LNCAP (cell line): ENCODE measurements at regions not wholly inside any gene's neighbourhood (a gene's known extent, or its start where the extent isn't known, plus 50 kb on each side); places are given as distances from the start of the nearest gene placed in this dataset.

Experiments
- TF ChIP-seq, protein P1 (sequence below): fragments of 450-650 bp; IDR thresholded peaks from 2 replicates; pipeline ENCODE4 v1.5.1; 2017; ENCODE audit warnings: mild to moderate bottlenecking

DNA sequence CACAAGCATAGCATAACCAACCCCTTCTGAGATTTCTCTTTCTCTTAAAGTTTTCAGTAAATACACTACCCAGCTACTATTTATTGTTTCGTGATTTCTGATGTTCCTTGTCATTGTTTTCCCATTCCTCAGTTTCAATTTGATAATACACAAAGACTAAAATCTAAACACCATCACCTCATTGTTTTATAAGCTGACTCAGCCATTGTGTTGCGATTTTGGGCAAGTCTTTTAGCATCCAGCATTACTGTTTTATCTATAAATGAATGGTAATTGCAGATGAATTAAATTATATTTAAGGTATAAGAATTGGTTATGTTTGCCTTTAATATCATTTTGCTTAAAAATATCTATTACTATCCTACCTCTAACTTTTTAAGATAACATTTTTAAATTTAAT, 1308.5 kb downstream of the PLA2G4A start:
- TF ChIP-seq, protein P1, sequence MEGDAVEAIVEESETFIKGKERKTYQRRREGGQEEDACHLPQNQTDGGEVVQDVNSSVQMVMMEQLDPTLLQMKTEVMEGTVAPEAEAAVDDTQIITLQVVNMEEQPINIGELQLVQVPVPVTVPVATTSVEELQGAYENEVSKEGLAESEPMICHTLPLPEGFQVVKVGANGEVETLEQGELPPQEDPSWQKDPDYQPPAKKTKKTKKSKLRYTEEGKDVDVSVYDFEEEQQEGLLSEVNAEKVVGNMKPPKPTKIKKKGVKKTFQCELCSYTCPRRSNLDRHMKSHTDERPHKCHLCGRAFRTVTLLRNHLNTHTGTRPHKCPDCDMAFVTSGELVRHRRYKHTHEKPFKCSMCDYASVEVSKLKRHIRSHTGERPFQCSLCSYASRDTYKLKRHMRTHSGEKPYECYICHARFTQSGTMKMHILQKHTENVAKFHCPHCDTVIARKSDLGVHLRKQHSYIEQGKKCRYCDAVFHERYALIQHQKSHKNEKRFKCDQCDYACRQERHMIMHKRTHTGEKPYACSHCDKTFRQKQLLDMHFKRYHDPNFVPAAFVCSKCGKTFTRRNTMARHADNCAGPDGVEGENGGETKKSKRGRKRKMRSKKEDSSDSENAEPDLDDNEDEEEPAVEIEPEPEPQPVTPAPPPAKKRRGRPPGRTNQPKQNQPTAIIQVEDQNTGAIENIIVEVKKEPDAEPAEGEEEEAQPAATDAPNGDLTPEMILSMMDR = no peak

DNA sequence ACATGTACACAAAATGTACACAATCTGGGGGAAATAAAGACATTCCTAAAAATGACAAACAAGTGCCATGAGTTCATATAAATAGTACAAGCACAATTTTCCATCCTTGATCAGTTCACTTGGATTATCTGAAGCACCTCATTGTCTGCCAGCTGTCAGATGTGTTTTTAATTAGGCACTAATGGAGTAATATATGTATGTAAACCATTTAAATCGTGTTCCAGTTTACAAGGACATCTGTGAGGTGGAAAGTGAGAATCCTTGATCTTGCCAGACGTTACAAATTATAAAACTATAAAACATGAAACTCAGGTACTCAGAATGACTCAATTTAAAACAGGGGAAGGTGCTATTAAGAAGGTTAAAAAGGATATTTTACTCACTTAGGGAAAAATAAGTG, 1312.2 kb downstream of the PLA2G4A start:
- TF ChIP-seq, protein P1 = no peak

DNA sequence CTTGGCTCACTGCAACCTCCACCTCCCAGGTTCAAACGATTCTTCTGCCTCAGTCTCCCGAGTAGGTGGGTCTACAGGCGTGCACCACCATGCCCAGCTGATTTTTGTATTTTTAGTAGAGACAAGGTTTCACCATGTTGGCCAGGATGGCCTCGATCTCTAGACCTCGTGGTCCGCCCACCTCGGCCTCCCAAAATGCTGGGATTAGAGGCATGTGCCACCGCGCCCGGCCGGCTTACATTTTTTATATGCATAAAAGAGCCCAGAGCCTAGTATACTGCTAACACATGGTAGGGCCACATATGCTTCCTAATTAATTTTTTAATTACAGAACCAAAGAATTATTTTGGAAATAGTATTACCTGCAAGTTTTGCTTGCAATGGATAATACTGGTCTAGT, 1325.4 kb downstream of the PLA2G4A start:
- TF ChIP-seq, protein P1 = no peak

DNA sequence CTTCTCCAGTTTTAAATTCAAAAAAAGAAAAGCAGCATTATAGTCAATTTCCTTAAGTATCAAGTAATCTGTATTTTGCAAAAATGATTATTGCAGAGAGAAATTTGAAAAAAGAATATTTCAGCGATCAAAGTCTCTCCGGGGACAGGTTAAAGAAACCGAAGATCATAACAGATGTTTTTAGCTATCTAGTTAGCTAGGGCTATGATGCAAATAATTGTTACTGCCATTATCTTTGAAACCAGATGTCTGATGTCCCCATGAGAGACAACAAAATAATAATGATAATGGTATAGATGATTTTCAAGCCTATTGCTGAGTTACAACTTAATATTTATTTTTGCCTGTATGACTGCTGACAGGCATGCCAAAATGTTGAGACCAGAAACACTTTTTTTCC, 1326.0 kb downstream of the PLA2G4A start:
- TF ChIP-seq, protein P1 = no peak

DNA sequence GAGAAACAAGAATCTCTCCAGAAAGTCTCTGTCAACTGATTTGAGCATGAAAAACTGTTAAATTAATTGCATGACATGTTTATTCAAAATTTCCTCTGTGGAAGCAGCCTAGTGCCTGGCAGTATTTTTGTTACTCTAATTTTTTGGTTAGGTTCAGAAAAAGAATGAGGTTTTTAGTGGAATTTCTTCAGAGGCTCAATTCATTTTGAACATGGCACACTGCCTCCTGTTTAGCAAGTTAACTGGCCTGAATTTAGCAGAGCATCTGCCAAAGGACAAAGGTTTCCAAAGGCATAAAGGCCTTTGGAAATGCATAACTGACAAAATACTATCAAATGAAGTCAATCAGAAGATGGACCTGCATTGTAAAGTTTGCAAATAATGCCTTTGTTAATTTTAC, 1326.5 kb downstream of the PLA2G4A start:
- TF ChIP-seq, protein P1 = no peak

DNA sequence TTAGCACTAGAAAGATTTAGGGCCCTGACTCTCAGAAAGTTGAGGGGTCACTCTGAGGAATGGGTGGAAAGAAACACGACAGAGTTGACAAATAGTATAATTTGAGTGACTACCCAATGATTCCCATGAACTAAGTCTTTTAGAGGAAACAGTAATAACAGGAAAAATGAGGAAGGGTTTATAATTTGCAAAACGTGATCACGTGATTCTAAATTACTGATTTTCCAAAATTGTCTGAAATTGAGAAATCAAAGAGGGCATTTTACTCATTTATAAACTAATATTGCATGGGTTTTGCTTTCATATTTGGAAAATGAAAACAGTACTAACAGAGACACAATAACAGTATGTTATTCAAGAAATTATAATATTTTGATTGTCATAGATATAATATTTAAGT, 1335.7 kb downstream of the PLA2G4A start:
- TF ChIP-seq, protein P1 = no peak

DNA sequence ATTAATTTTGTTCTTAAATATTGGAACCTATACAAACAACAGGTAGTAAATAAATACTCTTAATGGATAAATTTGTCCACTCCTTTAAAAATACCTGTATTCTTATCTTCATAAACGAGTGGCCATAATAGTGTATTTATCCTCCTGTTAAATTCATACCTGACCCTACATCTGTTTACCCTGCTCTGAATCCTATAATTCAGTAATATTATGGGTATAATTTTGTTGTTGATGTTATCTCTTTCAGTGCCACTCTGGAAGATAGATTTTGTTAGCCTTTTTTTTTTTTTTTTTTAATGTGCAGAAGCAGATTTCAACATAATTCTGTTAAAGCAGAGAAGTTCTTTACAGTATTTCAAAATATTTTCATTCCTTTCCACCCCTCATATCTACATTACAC, 1337.9 kb downstream of the PLA2G4A start:
- TF ChIP-seq, protein P1 = no peak

DNA sequence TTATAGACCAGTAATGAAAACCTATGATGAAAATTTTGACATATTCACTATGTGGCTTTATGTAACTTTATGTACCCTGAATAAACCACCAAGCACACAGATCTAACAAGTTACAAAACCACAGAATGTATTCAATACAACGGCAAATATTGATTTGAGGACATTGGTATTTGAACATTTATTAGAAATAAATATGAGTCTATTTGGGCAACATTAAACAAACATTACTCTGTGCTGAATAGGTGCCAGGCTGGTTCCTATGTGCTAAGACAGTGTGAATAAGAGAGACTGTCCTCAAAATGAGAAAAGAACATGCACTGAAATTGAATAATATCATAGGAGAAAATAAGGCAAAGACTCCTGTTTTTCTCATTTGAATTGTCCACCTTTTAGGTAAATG, 1341.2 kb downstream of the PLA2G4A start:
- TF ChIP-seq, protein P1 = no peak
